ENCODE measurements at regions not wholly inside any gene's neighbourhood (a gene's known extent, or its start where the extent isn't known, plus 50 kb on each side); places are given as distances from the start of the nearest gene placed in this dataset.

- DNase-seq (ENCODE audit: insufficient read length, low spot score) (no peak), FAIRE-seq (no peak)
- TF ChIP-seq CTCF (IDR thresholded peaks at IDR 0.05; ENCODE audit: insufficient read depth, missing control alignments) = no peak
Observed at GRCh38 chr7:131889572-131890150, 333.2 kb upstream of the PODXL start.

DNA sequence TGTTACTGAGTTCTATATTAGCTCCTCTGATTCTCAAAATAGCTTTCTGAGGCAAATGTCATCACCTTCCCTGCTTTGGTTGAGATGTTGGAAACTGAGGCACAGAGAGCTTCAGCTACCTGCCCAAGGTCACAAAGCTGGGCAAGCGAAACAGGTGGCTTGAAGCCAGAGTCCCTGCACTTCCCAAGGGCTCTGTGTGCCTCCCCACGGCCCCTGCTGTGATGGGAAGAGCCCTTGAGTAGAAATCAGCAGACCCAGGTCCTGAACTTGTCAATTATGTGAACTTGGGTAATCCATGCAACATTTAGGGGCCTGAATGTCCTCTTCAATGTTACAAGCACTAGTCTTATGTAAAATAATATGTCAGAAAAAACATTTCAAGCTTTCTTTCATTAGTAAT is 327.3 kb upstream of the PODXL start:
- no peak for TF ChIP-seq CTCF (IDR thresholded peaks at IDR 0.05; ENCODE audit: insufficient read depth, missing control alignments)
- no peak for DNase-seq (ENCODE audit: insufficient read length, low spot score)
- FAIRE-seq = no peak

DNA sequence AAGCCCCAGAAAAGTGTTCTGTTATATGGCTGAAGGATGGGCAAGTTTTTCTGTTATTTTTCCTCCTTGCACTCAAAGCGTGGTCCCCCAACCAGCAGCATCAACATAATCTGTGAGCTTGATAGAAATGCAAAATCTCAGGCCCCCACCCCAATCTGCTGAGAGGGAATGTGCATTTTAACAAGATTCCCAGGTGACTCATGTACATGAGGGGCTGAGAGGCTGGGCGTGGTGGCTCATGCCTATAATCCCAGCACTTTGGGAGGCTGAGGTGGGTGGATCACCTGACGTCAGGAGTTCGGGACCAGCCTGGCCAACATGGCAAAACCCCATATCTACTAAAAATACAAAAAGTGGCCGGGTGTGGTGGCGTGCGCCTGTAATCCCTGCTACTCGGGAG is 326.8 kb upstream of the PODXL start:
- DNase-seq (ENCODE audit: insufficient read length, low spot score) (no peak), FAIRE-seq (no peak)
- TF ChIP-seq CTCF (IDR thresholded peaks at IDR 0.05; ENCODE audit: insufficient read depth, missing control alignments) = no peak

- DNase-seq (ENCODE audit: insufficient read length, low spot score) (no peak), FAIRE-seq (no peak)
- no peak for TF ChIP-seq CTCF (IDR thresholded peaks at IDR 0.05; ENCODE audit: insufficient read depth, missing control alignments)
Observed at GRCh38 chr7:131882321-131882720, 325.9 kb upstream of the PODXL start.

GRCh38 chr7:131880078-131880477 is 323.6 kb upstream of the PODXL start:
- DNase-seq (ENCODE audit: insufficient read length, low spot score) (no peak), FAIRE-seq (no peak)

DNA sequence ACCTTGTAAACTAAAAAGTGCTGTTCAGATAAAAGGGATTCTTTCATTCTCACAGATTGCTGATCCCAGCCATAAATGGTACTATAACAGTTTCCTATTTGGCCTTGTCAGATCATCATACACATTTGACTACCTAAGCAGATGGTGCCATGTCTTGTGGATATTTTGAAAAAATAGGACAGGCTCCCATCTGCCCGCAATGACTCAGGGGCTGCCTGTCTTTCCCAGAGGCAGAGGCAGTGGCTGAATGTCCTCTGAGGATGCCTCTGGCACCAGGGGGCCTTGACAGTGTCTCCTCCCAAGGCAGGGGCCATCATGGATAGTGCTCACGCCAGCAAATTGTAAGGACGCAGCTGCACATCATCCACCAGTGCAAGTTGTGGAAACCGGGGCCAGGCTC is 323.0 kb upstream of the PODXL start:
- DNase-seq (ENCODE audit: insufficient read length, low spot score) = no peak
- FAIRE-seq = no peak
- no peak for TF ChIP-seq CTCF (IDR thresholded peaks at IDR 0.05; ENCODE audit: insufficient read depth, missing control alignments)

More at GRCh38 chr7:131880078-131880477, 323.6 kb upstream of the PODXL start:
- no peak for TF ChIP-seq CTCF (IDR thresholded peaks at IDR 0.05; ENCODE audit: insufficient read depth, missing control alignments)

DNA sequence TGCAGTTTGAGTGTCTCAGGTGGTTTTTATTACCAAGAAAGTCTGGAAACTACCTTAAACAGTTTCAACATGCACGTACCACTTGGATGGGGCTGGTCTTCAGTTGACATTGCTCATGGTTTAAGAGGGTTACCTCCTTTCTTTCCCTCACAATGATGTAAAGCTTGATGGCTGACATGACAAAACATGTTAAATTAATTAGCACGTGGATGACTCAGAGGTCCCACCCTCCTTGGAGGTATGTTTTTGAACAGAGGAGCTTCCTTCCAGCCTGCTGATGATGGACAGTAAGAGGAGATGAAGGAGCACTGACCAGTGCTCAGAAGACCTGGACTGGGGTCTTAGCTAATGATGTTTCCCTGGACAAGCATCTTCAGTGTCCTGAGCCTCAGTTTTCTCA is 322.3 kb upstream of the PODXL start:
- no peak for DNase-seq (ENCODE audit: insufficient read length, low spot score)
- no peak for FAIRE-seq
- no peak for TF ChIP-seq CTCF (IDR thresholded peaks at IDR 0.05; ENCODE audit: insufficient read depth, missing control alignments)
